ENCODE measurements at regions not wholly inside any gene's neighbourhood (a gene's known extent, or its start where the extent isn't known, plus 50 kb on each side); places are given as distances from the start of the nearest gene placed in this dataset.

GRCh38 chr3:66863205-66864111, 134.6 kb upstream of the KBTBD8 start (continued):
- no peak for TF ChIP-seq ZBTB33 (IDR thresholded peaks at IDR 0.05)

- H3K4me3 ChIP-seq (ENCODE audit: low read depth in 1 of 3, low read length in 3 of 3): no peak overlapping the region
- no peaks in the 10 kb centered on the region for H3K36me3 ChIP-seq (ENCODE audit: control insufficient read depth in 4 of 4, insufficient read depth in 3 of 4, low read depth in 1 of 4, low read length in 3 of 4)
- no peak overlapping the region for H3K9ac ChIP-seq (ENCODE audit: low read depth in 1 of 2, low read length in 2 of 2)
- no peak for DNase-seq (ENCODE audit: low spot score)
- TF ChIP-seq FOXA2 (IDR thresholded peaks at IDR 0.05) (no peak), MAX (IDR thresholded peaks at IDR 0.05) (no peak), ATF3 (IDR thresholded peaks at IDR 0.05) (no peak), GABPA (IDR thresholded peaks at IDR 0.05 in 1 of 2, conservative IDR thresholded peaks at IDR 0.05 in 1 of 2) (no peak), YY1 (IDR thresholded peaks at IDR 0.05) (no peak), REST (IDR thresholded peaks at IDR 0.05) (no peak), HNF4G (IDR thresholded peaks at IDR 0.05) (no peak), SP1 (IDR thresholded peaks at IDR 0.05) (no peak), EGR1 (IDR thresholded peaks at IDR 0.05; ENCODE audit: low read depth in 2 of 2) (no peak), RAD21 (IDR thresholded peaks at IDR 0.05) (no peak), FOXA1 (IDR thresholded peaks at IDR 0.05) (no peak), CTCF (IDR thresholded peaks at IDR 0.05; ENCODE audit: low read depth, low read length, missing input control) (no peak), ZBTB33 (IDR thresholded peaks at IDR 0.05) (no peak), TAF1 (conservative IDR thresholded peaks at IDR 0.05) (no peak), RXRA (IDR thresholded peaks at IDR 0.05) (no peak), HNF4A (conservative IDR thresholded peaks at IDR 0.05) (no peak), JUND (IDR thresholded peaks at IDR 0.05) (no peak), NR2F2 (IDR thresholded peaks at IDR 0.05) (no peak)
- 91% methylated on average over 2 of the region's 2 CpGs for WGBS
- H3K27me3 ChIP-seq (ENCODE audit: control insufficient read depth in 4 of 4, insufficient read depth in 4 of 4, low read length in 3 of 4): no peaks in the 10 kb centered on the region
- H3K27ac ChIP-seq (ENCODE audit: low read depth in 1 of 2, low read length in 2 of 2): no peak overlapping the region
- H3K4me1 ChIP-seq (ENCODE audit: control insufficient read depth in 4 of 4, insufficient read depth in 4 of 4, low read length in 3 of 4): no peaks in the 10 kb centered on the region
- H3K9me3 ChIP-seq (ENCODE audit: control insufficient read depth in 4 of 4, low read length in 3 of 4): no peaks in the 10 kb centered on the region
These were observed 113.4 kb upstream of the KBTBD8 start for GRCh38 chr3:66884659-66885058.

Data from liver (tissue), 8 donors.